Activated T-cell treated with anti-CD3 and anti-CD28 coated beads, Interleukin-2, amount 50 U/mL, for 72 hours (primary cell): ENCODE measurements at regions not wholly inside any gene's neighbourhood (a gene's known extent, or its start where the extent isn't known, plus 50 kb on each side); places are given as distances from the start of the nearest gene placed in this dataset.

Experiments used
- ATAC-seq, 2 donors: fragments of 150-1000 bp; cut with Tn5 transposase; replicated peaks in 1 of 2; 2 replicates each; pipeline ENCODE4 v1.10.0; 2021; ENCODE audit warnings: moderate library complexity in 2 of 2, mild to moderate bottlenecking in 1 of 2
- DNase-seq, 2 donors: peaks; one replicate each; pipeline ENCODE4 v3.0.0; 2021 to 2022; ENCODE audit warnings: mixed read lengths in 1 of 2
- H3K27ac Mint-ChIP-seq: one replicate; pipeline ENCODE4 v1.8.0; 2022; ENCODE audit warnings: mild to moderate bottlenecking, moderate library complexity, mixed read lengths
- H3K27me3 Mint-ChIP-seq: one replicate; pipeline ENCODE4 v1.8.0; 2022; ENCODE audit warnings: low read depth, mixed read lengths
- H3K36me3 Mint-ChIP-seq, 2 donors: one replicate each; pipeline ENCODE4 v1.8.0; 2022; ENCODE audit warnings: mixed read lengths in 2 of 2, mild to moderate bottlenecking in 1 of 2; ENCODE audit not compliant: insufficient read depth in 2 of 2
- H3K4me1 Mint-ChIP-seq: one replicate; pipeline ENCODE4 v1.8.0; 2022; ENCODE audit warnings: low read depth, mixed read lengths
- H3K4me3 Mint-ChIP-seq, 2 donors: one replicate each; pipeline ENCODE4 v1.8.0; 2022; ENCODE audit warnings: mild to moderate bottlenecking in 2 of 2, mixed read lengths in 2 of 2, moderate library complexity in 2 of 2
- H3K9me3 Mint-ChIP-seq, 2 donors: one replicate each; pipeline ENCODE4 v1.8.0; 2022; ENCODE audit warnings: mixed read lengths in 2 of 2

- ATAC-seq (no peak), DNase-seq (no peak)
- Mint-ChIP-seq H3K36me3 (no peaks in the 10 kb centered on the region), H3K4me3 (no peak overlapping the region), H3K4me1 (no peaks in the 10 kb centered on the region), H3K9me3 (no peaks in the 10 kb centered on the region), H3K27ac (no peak overlapping the region), H3K27me3 (no peaks in the 10 kb centered on the region)
These were observed 1542.8 kb downstream of the KCNT2 start for GRCh38 chr1:195065437-195065836.

- no peaks in the 10 kb centered on the region for H3K9me3 Mint-ChIP-seq
- no peaks in the 10 kb centered on the region for H3K27me3 Mint-ChIP-seq
- DNase-seq = no peak
- H3K4me1 Mint-ChIP-seq = no peaks in the 10 kb centered on the region
- no peaks in the 10 kb centered on the region for H3K36me3 Mint-ChIP-seq
- ATAC-seq = no peak
- H3K27ac Mint-ChIP-seq = no peak overlapping the region
- no peak overlapping the region for H3K4me3 Mint-ChIP-seq
These were observed 1543.9 kb downstream of the KCNT2 start for GRCh38 chr1:195064358-195064757.

- no peaks in the 10 kb centered on the region for H3K36me3 Mint-ChIP-seq
- H3K27ac Mint-ChIP-seq = no peak overlapping the region
- peaks cover 0 to 3% of the 10 kb centered on the region in 2 donors for H3K9me3 Mint-ChIP-seq
- H3K27me3 Mint-ChIP-seq = no peaks in the 10 kb centered on the region
- DNase-seq = no peak
- ATAC-seq = no peak
- H3K4me1 Mint-ChIP-seq = no peaks in the 10 kb centered on the region
- H3K4me3 Mint-ChIP-seq = no peak overlapping the region
These were observed 1554.0 kb downstream of the KCNT2 start for GRCh38 chr1:195054217-195054687.

DNA sequence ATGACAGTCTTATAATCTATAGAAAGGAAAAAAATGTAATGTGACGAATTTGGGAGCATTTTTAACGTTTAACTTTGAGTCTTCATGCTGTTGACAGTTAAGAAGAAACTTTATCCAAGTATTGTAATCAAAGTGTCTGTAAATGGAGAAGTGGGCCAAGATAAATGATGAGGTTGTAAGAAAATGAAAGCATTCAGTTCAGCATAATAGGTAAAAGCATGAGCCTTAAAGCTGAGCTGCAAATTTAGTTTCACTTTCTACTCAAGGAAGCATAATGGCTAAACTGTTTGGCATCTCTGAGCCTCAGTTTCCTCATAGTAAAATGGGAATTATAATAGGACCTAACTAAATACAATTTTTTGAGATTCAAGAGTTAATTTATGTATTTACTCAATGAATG lies 1554.8 kb downstream of the KCNT2 start:
- no peaks in the 10 kb centered on the region for H3K27me3 Mint-ChIP-seq
- H3K27ac Mint-ChIP-seq = no peak overlapping the region
- no peaks in the 10 kb centered on the region for H3K36me3 Mint-ChIP-seq
- DNase-seq = no peak
- no peak for ATAC-seq
- peaks cover 0 to 3% of the 10 kb centered on the region in 2 donors for H3K9me3 Mint-ChIP-seq
- H3K4me1 Mint-ChIP-seq = no peaks in the 10 kb centered on the region
- peak overlapping the region in 1 of 2 donors; percentile 79 for H3K4me3 Mint-ChIP-seq

GRCh38 chr1:195047772-195048171 lies 1560.5 kb downstream of the KCNT2 start:
- no peaks in the 10 kb centered on the region for H3K4me1 Mint-ChIP-seq
- no peaks in the 10 kb centered on the region for H3K9me3 Mint-ChIP-seq
- H3K36me3 Mint-ChIP-seq = no peaks in the 10 kb centered on the region
- no peak for DNase-seq
- H3K27me3 Mint-ChIP-seq = no peaks in the 10 kb centered on the region
- H3K27ac Mint-ChIP-seq = no peak overlapping the region
- H3K4me3 Mint-ChIP-seq = no peak overlapping the region
- no peak for ATAC-seq

DNA sequence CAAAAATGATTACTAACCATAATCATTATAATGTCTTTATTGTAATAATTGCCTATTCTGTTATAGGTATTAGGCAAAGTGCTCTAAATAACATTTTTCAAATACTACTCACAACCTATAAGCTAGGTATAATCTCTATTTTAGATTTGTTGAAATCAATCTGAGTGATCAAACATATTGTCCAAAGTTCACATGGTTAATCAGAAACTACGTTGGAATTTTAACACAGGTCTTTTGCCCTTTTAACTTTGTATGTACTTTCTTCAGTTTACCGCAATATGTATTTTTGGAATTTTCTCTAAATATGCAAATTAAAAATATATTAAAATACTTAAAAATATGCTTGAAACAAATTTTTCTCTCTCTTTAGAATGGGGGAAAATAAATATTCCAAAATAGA lies 1563.2 kb downstream of the KCNT2 start:
- no peak overlapping the region for H3K4me3 Mint-ChIP-seq
- H3K4me1 Mint-ChIP-seq = no peaks in the 10 kb centered on the region
- no peak for ATAC-seq
- H3K27ac Mint-ChIP-seq = no peak overlapping the region
- no peak for DNase-seq
- H3K27me3 Mint-ChIP-seq = no peaks in the 10 kb centered on the region
- no peaks in the 10 kb centered on the region for H3K9me3 Mint-ChIP-seq
- no peaks in the 10 kb centered on the region for H3K36me3 Mint-ChIP-seq

- ATAC-seq = no peak
- Mint-ChIP-seq H3K4me1 (no peaks in the 10 kb centered on the region), H3K9me3 (peaks cover 4 to 6% of the 10 kb centered on the region in 2 donors), H3K36me3 (no peaks in the 10 kb centered on the region), H3K27me3 (no peaks in the 10 kb centered on the region), H3K4me3 (no peak overlapping the region), H3K27ac (no peak overlapping the region)
- DNase-seq = no peak
These were observed 1577.4 kb downstream of the KCNT2 start for GRCh38 chr1:195030793-195031192.

GRCh38 chr1:195026792-195027191 lies 1581.4 kb downstream of the KCNT2 start:
- no peak overlapping the region for H3K27ac Mint-ChIP-seq
- no peak overlapping the region for H3K4me3 Mint-ChIP-seq
- DNase-seq (no peak), ATAC-seq (no peak)
- H3K4me1 Mint-ChIP-seq = no peaks in the 10 kb centered on the region
- no peaks in the 10 kb centered on the region for H3K27me3 Mint-ChIP-seq
- no peaks in the 10 kb centered on the region for H3K36me3 Mint-ChIP-seq
- H3K9me3 Mint-ChIP-seq = peaks cover 2 to 3% of the 10 kb centered on the region in 2 donors

DNA sequence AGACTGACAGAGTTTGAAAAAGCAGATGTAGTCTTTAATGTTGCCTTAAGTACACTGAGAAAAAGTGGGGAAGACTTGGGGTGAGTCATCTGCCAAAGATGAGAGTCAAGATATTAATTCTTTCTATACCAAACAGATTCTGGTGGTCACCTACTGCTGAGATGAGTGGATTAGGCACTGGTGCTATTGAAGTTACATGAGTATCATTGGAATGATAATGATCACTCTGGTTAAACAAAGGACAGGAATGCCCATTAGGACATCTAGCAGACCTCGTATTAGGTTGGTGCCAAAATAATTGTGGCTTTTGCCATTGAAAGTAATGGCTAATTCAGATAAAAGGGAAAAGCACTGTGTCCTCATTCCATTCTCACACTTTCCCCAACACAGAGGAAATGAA lies 1588.9 kb downstream of the KCNT2 start:
- H3K4me1 Mint-ChIP-seq = no peaks in the 10 kb centered on the region
- no peak overlapping the region for H3K4me3 Mint-ChIP-seq
- no peak overlapping the region for H3K27ac Mint-ChIP-seq
- H3K27me3 Mint-ChIP-seq = no peaks in the 10 kb centered on the region
- DNase-seq = no peak
- H3K9me3 Mint-ChIP-seq = peaks cover 2 to 4% of the 10 kb centered on the region in 2 donors
- no peak for ATAC-seq
- no peaks in the 10 kb centered on the region for H3K36me3 Mint-ChIP-seq

GRCh38 chr1:195012995-195013394 lies 1595.2 kb downstream of the KCNT2 start:
- H3K36me3 Mint-ChIP-seq = no peaks in the 10 kb centered on the region
- H3K27ac Mint-ChIP-seq = no peak overlapping the region
- no peak for ATAC-seq
- H3K27me3 Mint-ChIP-seq = no peaks in the 10 kb centered on the region
- H3K4me3 Mint-ChIP-seq = no peak overlapping the region
- no peak for DNase-seq
- H3K4me1 Mint-ChIP-seq = no peaks in the 10 kb centered on the region
- peaks cover 2 to 4% of the 10 kb centered on the region in 2 donors for H3K9me3 Mint-ChIP-seq

- ATAC-seq = no peak
- Mint-ChIP-seq H3K4me3 (no peak overlapping the region), H3K27me3 (no peaks in the 10 kb centered on the region), H3K27ac (no peak overlapping the region), H3K9me3 (no peaks in the 10 kb centered on the region), H3K36me3 (no peaks in the 10 kb centered on the region), H3K4me1 (no peaks in the 10 kb centered on the region)
- no peak for DNase-seq
These were observed 1602.9 kb downstream of the KCNT2 start for GRCh38 chr1:195005338-195005737.

- DNase-seq (no peak), ATAC-seq (no peak)
- no peaks in the 10 kb centered on the region for H3K9me3 Mint-ChIP-seq
- H3K36me3 Mint-ChIP-seq = no peaks in the 10 kb centered on the region
- no peak overlapping the region for H3K27ac Mint-ChIP-seq
- no peak overlapping the region for H3K4me3 Mint-ChIP-seq
- no peaks in the 10 kb centered on the region for H3K27me3 Mint-ChIP-seq
- H3K4me1 Mint-ChIP-seq = no peaks in the 10 kb centered on the region
These were observed 1617.8 kb downstream of the KCNT2 start for GRCh38 chr1:194990483-194990882.

GRCh38 chr1:194975913-194976312 lies 1632.3 kb downstream of the KCNT2 start:
- Mint-ChIP-seq H3K4me3 (no peak overlapping the region), H3K9me3 (peaks cover 0 to 2% of the 10 kb centered on the region in 2 donors), H3K27me3 (no peaks in the 10 kb centered on the region), H3K27ac (no peak overlapping the region), H3K4me1 (no peaks in the 10 kb centered on the region), H3K36me3 (no peaks in the 10 kb centered on the region)
- no peak for ATAC-seq
- no peak for DNase-seq

- Mint-ChIP-seq H3K36me3 (no peaks in the 10 kb centered on the region), H3K9me3 (no peaks in the 10 kb centered on the region), H3K4me1 (no peaks in the 10 kb centered on the region), H3K27me3 (no peaks in the 10 kb centered on the region), H3K27ac (no peak overlapping the region), H3K4me3 (no peak overlapping the region)
- DNase-seq (no peak), ATAC-seq (no peak)
These were observed 1639.3 kb downstream of the KCNT2 start for GRCh38 chr1:194968916-194969315.
